Mucosa of descending colon (tissue), 3 donors: ENCODE measurements at regions not wholly inside any gene's neighbourhood (a gene's known extent, or its start where the extent isn't known, plus 50 kb on each side); places are given as distances from the start of the nearest gene placed in this dataset.

Experiments used
- ATAC-seq: fragments of 200-7000 bp; cut with Tn5 transposase; one replicate; pipeline ENCODE4 v1.9.1; 2020; ENCODE audit warnings: mild to moderate bottlenecking, moderate library complexity
- DNase-seq, 3 donors: peaks; one replicate each; pipeline ENCODE4 v3.0.0-alpha.2; 2020
- H3K36me3 ChIP-seq: fragments of 200-600 bp; one replicate; pipeline ENCODE4 v1.8.0; 2021; ENCODE audit warnings: low read depth, mild to moderate bottlenecking
- H3K4me1 ChIP-seq: fragments of 200-600 bp; one replicate; pipeline ENCODE4 v1.8.0; 2021; ENCODE audit warnings: low read depth, mild to moderate bottlenecking
- H3K4me3 ChIP-seq: fragments of 200-600 bp; one replicate; pipeline ENCODE4 v1.8.0; 2021; ENCODE audit warnings: mild to moderate bottlenecking
- H3K9me3 ChIP-seq: fragments of 200-600 bp; one replicate; pipeline ENCODE4 v1.8.0; 2021; ENCODE audit warnings: mild to moderate bottlenecking
- CTCF ChIP-seq: fragments of 200-600 bp; IDR thresholded peaks from one replicate; pipeline ENCODE4 v1.8.0; 2022; ENCODE audit warnings: antibody characterized with exemption, mild to moderate bottlenecking
- intact Hi-C, 2 donors: fragments of 100-400 bp; cut with DNase I in 1 of 2; cut with micrococcal nuclease in 1 of 2; formaldehyde crosslinking; loops; one replicate each; pipeline versions ENCODE4 v1.11.0 to v1.11.1; 2022; cut with DNase I, micrococcal nuclease
- donor health status: DM: no; HTN: no; CAD: no; lungs with moderate emphysema.
- donor health status: DM: no; HTN: no; CAD: no.
- donor health status: DM: no; HTN: yes; CAD: no.

- intact Hi-C loops: no loop called here
- Histone ChIP-seq H3K9me3 (no peaks in the 10 kb centered on the region), H3K4me3 (no peak overlapping the region), H3K36me3 (no peaks in the 10 kb centered on the region), H3K4me1 (peaks cover 13% of the 10 kb centered on the region)
- DNase-seq (no peak), ATAC-seq (no peak)
- no peak for TF ChIP-seq CTCF
Observed at GRCh38 chr17:77883213-77883650, 75.3 kb upstream of the TNRC6C start.

GRCh38 chr17:77884019-77884418, 74.5 kb upstream of the TNRC6C start:
- DNase-seq: no peak
- Histone ChIP-seq H3K36me3 (no peaks in the 10 kb centered on the region), H3K4me3 (no peak overlapping the region), H3K9me3 (no peaks in the 10 kb centered on the region), H3K4me1 (peaks cover 13% of the 10 kb centered on the region)
- no peak for TF ChIP-seq CTCF
- intact Hi-C loops: no loop called here
- no peak for ATAC-seq

GRCh38 chr17:77884967-77885641, 73.4 kb upstream of the TNRC6C start:
- Histone ChIP-seq H3K4me1 (peaks cover 13% of the 10 kb centered on the region), H3K36me3 (no peaks in the 10 kb centered on the region), H3K9me3 (no peaks in the 10 kb centered on the region), H3K4me3 (no peak overlapping the region)
- intact Hi-C loops: no loop called here
- ATAC-seq (no peak), DNase-seq (no peak)
- TF ChIP-seq CTCF: no peak

GRCh38 chr17:77885678-77886386, 72.7 kb upstream of the TNRC6C start:
- TF ChIP-seq CTCF: no peak
- H3K4me3 ChIP-seq: no peak overlapping the region
- DNase-seq: no peak
- peaks cover 13% of the 10 kb centered on the region for H3K4me1 ChIP-seq
- intact Hi-C loops: no loop called here
- H3K9me3 ChIP-seq: no peaks in the 10 kb centered on the region
- H3K36me3 ChIP-seq: no peaks in the 10 kb centered on the region
- ATAC-seq: no peak

GRCh38 chr17:77886387-77886728, 72.1 kb upstream of the TNRC6C start:
- DNase-seq: no peak
- intact Hi-C loops: no loop called here
- H3K9me3 ChIP-seq: no peaks in the 10 kb centered on the region
- H3K4me1 ChIP-seq: peaks cover 13% of the 10 kb centered on the region
- ATAC-seq: no peak
- no peak for TF ChIP-seq CTCF
- H3K36me3 ChIP-seq: no peaks in the 10 kb centered on the region
- H3K4me3 ChIP-seq: no peak overlapping the region
